Neural progenitor cell (in vitro differentiated cells): ENCODE measurements at regions not wholly inside any gene's neighbourhood (a gene's known extent, or its start where the extent isn't known, plus 50 kb on each side); places are given as distances from the start of the nearest gene placed in this dataset.

ENCODE experiments used
- DNase-seq: peaks from one replicate; pipeline ENCODE4 v3.0.0-alpha.2; 2016; ENCODE audit warnings: low spot score
- H2AFZ ChIP-seq: fragments of 200-600 bp; sonication (generic); replicated peaks from 2 replicates; pipeline ENCODE4 v1.6.1; 2016; ENCODE audit warnings: antibody characterized with exemption
- H3F3A ChIP-seq: fragments of 200-600 bp; sonication (generic); 2 replicates; pipeline ENCODE4 v1.6.1; 2016; ENCODE audit warnings: antibody characterized with exemption, low read depth
- H3K27ac ChIP-seq: fragments of 200-600 bp; sonication (generic); 2 replicates; pipeline ENCODE4 v1.5.1; 2016; ENCODE audit warnings: mild to moderate bottlenecking
- H3K27me3 ChIP-seq: fragments of 200-600 bp; sonication (generic); 2 replicates; pipeline ENCODE4 v1.6.1; 2016; ENCODE audit warnings: mild to moderate bottlenecking, moderate library complexity
- H3K36me3 ChIP-seq: fragments of 200-600 bp; sonication (generic); 2 replicates; pipeline ENCODE4 v1.5.1; 2016
- H3K4me1 ChIP-seq: fragments of 200-600 bp; sonication (generic); 2 replicates; pipeline ENCODE4 v1.6.1; 2016; ENCODE audit warnings: mixed run types
- H3K4me2 ChIP-seq: fragments of 200-600 bp; sonication (generic); 2 replicates; pipeline ENCODE4 v1.6.1; 2016
- H3K4me3 ChIP-seq: fragments of 200-600 bp; sonication (generic); 2 replicates; pipeline ENCODE4 v1.5.1; 2016
- H3K79me2 ChIP-seq: fragments of 200-600 bp; sonication (generic); 2 replicates; pipeline ENCODE4 v1.6.1; 2016; ENCODE audit warnings: low read depth
- H3K9ac ChIP-seq: fragments of 200-600 bp; sonication (generic); 2 replicates; pipeline ENCODE4 v1.6.1; 2016
- H3K9me3 ChIP-seq: fragments of 200-600 bp; sonication (generic); 2 replicates; pipeline ENCODE4 v1.5.1; 2016; ENCODE audit warnings: low read depth
- H4K20me1 ChIP-seq: fragments of 200-600 bp; sonication (generic); 2 replicates; pipeline ENCODE4 v1.6.1; 2016; ENCODE audit warnings: low read depth
- H3K27ac Mint-ChIP-seq: 3 replicates; pipeline ENCODE4 v1.8.0; 2021; ENCODE audit warnings: mixed read lengths
- H3K27me3 Mint-ChIP-seq: 2 replicates; pipeline ENCODE4 v1.8.0; 2022; ENCODE audit warnings: low read depth, mild to moderate bottlenecking, inconsistent platforms, moderate library complexity, mixed read lengths; ENCODE audit not compliant: insufficient read depth
- H3K36me3 Mint-ChIP-seq: 3 replicates; pipeline ENCODE4 v1.8.0; 2021; ENCODE audit warnings: mixed read lengths
- H3K4me1 Mint-ChIP-seq: 3 replicates; pipeline ENCODE4 v1.8.0; 2021; ENCODE audit warnings: mixed read lengths
- H3K4me3 Mint-ChIP-seq: 3 replicates; pipeline ENCODE4 v1.8.0; 2021; ENCODE audit warnings: mild to moderate bottlenecking, moderate library complexity, mixed read lengths
- H3K9me3 Mint-ChIP-seq: 3 replicates; pipeline ENCODE4 v1.8.0; 2020; ENCODE audit warnings: mixed read lengths
- CTCF ChIP-seq: fragments of 200-600 bp; sonication (generic); IDR thresholded peaks from 2 replicates; pipeline ENCODE4 v1.5.1; 2017; ENCODE audit warnings: antibody characterized with exemption, mild to moderate bottlenecking
- EZH2 ChIP-seq: fragments of 200-600 bp; sonication (generic); IDR thresholded peaks from 2 replicates; pipeline ENCODE4 v1.6.1; 2017; ENCODE audit warnings: antibody characterized with exemption, mild to moderate bottlenecking, moderate library complexity
- EZH2phosphoT487 ChIP-seq: fragments of 200-600 bp; sonication (generic); IDR thresholded peaks from 2 replicates; pipeline ENCODE4 v1.6.1; 2017; ENCODE audit warnings: antibody characterized with exemption

- DNase-seq, result no peak
- no peaks in the 10 kb centered on the region for H3K79me2 ChIP-seq
- no peak for TF ChIP-seq EZH2phosphoT487
- no peak for TF ChIP-seq EZH2
- no peak for TF ChIP-seq CTCF
- H3K27ac Mint-ChIP-seq, result no peak overlapping the region
- peaks cover 1% of the 10 kb centered on the region for H3F3A ChIP-seq
- H3K4me1 Mint-ChIP-seq, result peaks cover 2% of the 10 kb centered on the region
- H3K9me3 Mint-ChIP-seq, result peaks cover 2% of the 10 kb centered on the region
- H3K4me1 ChIP-seq, result peaks cover 2% of the 10 kb centered on the region
- H3K36me3 ChIP-seq, result no peaks in the 10 kb centered on the region
- H3K4me2 ChIP-seq, result no peak overlapping the region
- H4K20me1 ChIP-seq, result no peaks in the 10 kb centered on the region
- no peaks in the 10 kb centered on the region for H3K36me3 Mint-ChIP-seq
- H3K27ac ChIP-seq, result no peak overlapping the region
- H3K27me3 Mint-ChIP-seq, result no peaks in the 10 kb centered on the region
- no peak overlapping the region for H3K4me3 Mint-ChIP-seq
- H3K27me3 ChIP-seq, result no peaks in the 10 kb centered on the region
- no peak overlapping the region for H3K4me3 ChIP-seq
- H3K9me3 ChIP-seq, result no peaks in the 10 kb centered on the region
- no peak overlapping the region for H2AFZ ChIP-seq
- H3K9ac ChIP-seq, result no peak overlapping the region
Observed at GRCh38 chr1:164131949-164132348, 427.0 kb upstream of the PBX1 start.

GRCh38 chr1:164137273-164137925 lies 421.6 kb upstream of the PBX1 start:
- peak; percentile 22 for DNase-seq
- H3K36me3 Mint-ChIP-seq, result no peaks in the 10 kb centered on the region
- Histone ChIP-seq H3K4me2 (peak overlapping the region; percentile 25), H2AFZ (no peak overlapping the region), H3K27ac (no peak overlapping the region), H3K36me3 (no peaks in the 10 kb centered on the region), H4K20me1 (no peaks in the 10 kb centered on the region), H3K9me3 (no peaks in the 10 kb centered on the region), H3K79me2 (no peaks in the 10 kb centered on the region), H3K4me3 (no peak overlapping the region), H3F3A (peaks cover 4% of the 10 kb centered on the region), H3K9ac (no peak overlapping the region), H3K27me3 (no peaks in the 10 kb centered on the region), H3K4me1 (peaks cover 10% of the 10 kb centered on the region)
- H3K9me3 Mint-ChIP-seq, result no peaks in the 10 kb centered on the region
- peaks cover 6% of the 10 kb centered on the region for H3K4me1 Mint-ChIP-seq
- H3K4me3 Mint-ChIP-seq, result no peak overlapping the region
- peaks cover 2% of the 10 kb centered on the region for H3K27me3 Mint-ChIP-seq
- H3K27ac Mint-ChIP-seq, result no peak overlapping the region
- TF ChIP-seq CTCF, result no peak
- TF ChIP-seq EZH2phosphoT487, result no peak
- TF ChIP-seq EZH2, result no peak

- no peak overlapping the region for H2AFZ ChIP-seq
- no peak overlapping the region for H3K27ac ChIP-seq
- H4K20me1 ChIP-seq, result no peaks in the 10 kb centered on the region
- no peak overlapping the region for H3K9ac ChIP-seq
- Mint-ChIP-seq H3K9me3 (no peaks in the 10 kb centered on the region), H3K36me3 (no peaks in the 10 kb centered on the region), H3K4me1 (peaks cover 5% of the 10 kb centered on the region), H3K27ac (no peak overlapping the region), H3K4me3 (no peak overlapping the region), H3K27me3 (peaks cover 4% of the 10 kb centered on the region)
- H3K36me3 ChIP-seq, result no peaks in the 10 kb centered on the region
- H3K4me1 ChIP-seq, result peaks cover 10% of the 10 kb centered on the region
- DNase-seq, result no peak
- H3K4me2 ChIP-seq, result no peak overlapping the region
- peaks cover 4% of the 10 kb centered on the region for H3F3A ChIP-seq
- no peak for TF ChIP-seq CTCF
- no peak for TF ChIP-seq EZH2
- no peak for TF ChIP-seq EZH2phosphoT487
- H3K79me2 ChIP-seq, result no peaks in the 10 kb centered on the region
- H3K4me3 ChIP-seq, result no peak overlapping the region
- no peaks in the 10 kb centered on the region for H3K9me3 ChIP-seq
- no peaks in the 10 kb centered on the region for H3K27me3 ChIP-seq
Observed at GRCh38 chr1:164141797-164142196, 417.2 kb upstream of the PBX1 start.
